ENCODE measurements at regions not wholly inside any gene's neighbourhood (a gene's known extent, or its start where the extent isn't known, plus 50 kb on each side); places are given as distances from the start of the nearest gene placed in this dataset.
"Not testable (repeated sequence)": the region's sequence is repeated elsewhere in the genome, so short reads cannot be mapped to it uniquely, and the experiment has no call there.

DNA sequence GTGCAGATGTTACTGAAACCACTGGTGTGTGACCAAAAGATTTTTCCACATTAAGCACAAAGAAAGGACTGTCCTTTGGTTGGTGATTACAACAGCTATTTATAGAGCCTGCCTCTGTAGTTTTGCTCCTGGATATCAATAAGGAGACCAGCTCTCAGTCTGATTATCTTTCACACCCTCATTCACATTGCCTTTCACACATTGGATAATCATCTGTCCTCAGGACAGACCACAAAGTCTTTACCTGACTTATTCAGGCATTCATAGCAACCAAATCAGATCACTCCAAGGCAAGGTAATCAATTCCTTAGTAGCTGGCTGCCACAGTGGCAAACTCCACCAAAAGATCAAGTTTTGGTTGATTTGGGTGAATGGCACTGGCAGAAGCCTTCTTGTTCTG is 59.6 kb upstream of the CPSF6 start:
- H3K9me3 ChIP-seq (ENCODE audit: control insufficient read depth, insufficient read depth, low read depth, low read length), result no peaks in the 10 kb centered on the region
- CTCF ChIA-PET, result no interaction called here
- no peaks in the 10 kb centered on the region for H3K4me1 ChIP-seq (ENCODE audit: control insufficient read depth, insufficient read depth, low read length)
- H3K27me3 ChIP-seq (ENCODE audit: control insufficient read depth, insufficient read depth, low read length), result no peaks in the 10 kb centered on the region; the same call in 1 of the 2 replicates
- DNase-seq (ENCODE audit: low read depth, low spot score) (no peak), ATAC-seq (no peak)
- no peak overlapping the region for H3K27ac ChIP-seq (ENCODE audit: low read length)
- POLR2A ChIA-PET, result interaction anchor here (0.7 kb wide), 1 partner anchor 8 kb away, joined by 3 read pairs; no protein-coding TSS in a partner anchor
- intact Hi-C loops (cut with micrococcal nuclease; ENCODE audit: unreplicated experiment) (no loop called here), in situ Hi-C loops (cut with HindIII; ENCODE audit: low pct_unique_long_range_greater_than_20kb, low sequenced_read_pairs) (no loop called here)
- TF ChIP-seq CTCF (IDR thresholded peaks at IDR 0.05), result no peak
- TF ChIP-seq SIN3A (IDR thresholded peaks at IDR 0.05; ENCODE audit: borderline replicate concordance, insufficient read depth, low read depth, low read length), result no peak
- TF ChIP-seq REST (IDR thresholded peaks at IDR 0.05; ENCODE audit: insufficient read depth in 1 of 2, low read depth in 2 of 2, low read length in 1 of 2), result no peak
- TF ChIP-seq TCF7L2 (IDR thresholded peaks at IDR 0.05; ENCODE audit: low read depth, low read length), result no peak
- no peak for TF ChIP-seq POLR2AphosphoS5 (IDR thresholded peaks at IDR 0.05; ENCODE audit: low read depth, low read length)
- BruUV-seq (replicated peaks), result no TSS peak
- H3K4me3 ChIP-seq (ENCODE audit: low read depth in 2 of 2, low read length in 2 of 2), result no peak overlapping the region
- H3K36me3 ChIP-seq (ENCODE audit: control insufficient read depth, insufficient read depth, low read length), result no peaks in the 10 kb centered on the region

GRCh38 chr12:69187572-69187971 is 51.8 kb upstream of the CPSF6 start:
- H3K36me3 ChIP-seq (ENCODE audit: control insufficient read depth, insufficient read depth, low read length); CTCF ChIA-PET: not testable (repeated sequence)

DNA sequence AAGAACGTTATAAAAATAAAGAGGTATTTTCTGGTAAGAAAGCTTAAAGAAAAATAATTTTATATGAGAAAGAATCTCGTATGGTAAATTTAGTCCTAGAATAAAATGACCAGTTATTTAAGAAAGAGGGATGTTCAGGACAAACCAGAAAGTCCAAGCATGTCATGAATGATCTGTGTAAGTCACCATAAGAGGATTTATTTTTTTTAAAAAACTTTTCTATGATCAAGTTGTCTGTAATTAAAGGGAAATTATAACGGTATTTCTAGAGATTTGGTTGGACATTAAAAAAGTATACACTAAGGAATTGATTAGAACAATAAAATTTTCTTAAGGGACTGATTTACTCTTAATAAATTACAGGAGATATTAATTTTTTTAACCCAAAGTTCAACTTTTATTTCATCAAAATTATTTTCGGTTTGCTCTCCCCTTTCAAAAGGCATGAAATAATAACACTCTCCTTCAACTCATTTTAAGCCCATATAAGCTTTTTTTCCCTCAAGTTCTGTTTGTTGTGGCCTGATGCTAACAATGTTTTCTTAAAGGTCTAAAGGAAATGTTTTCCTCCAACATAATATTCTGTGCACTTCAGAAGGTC is 49.9 kb upstream of the CPSF6 start:
- Histone ChIP-seq H3K36me3 (ENCODE audit: control insufficient read depth, insufficient read depth, low read length) (no peaks in the 10 kb centered on the region), H3K27me3 (ENCODE audit: control insufficient read depth, insufficient read depth, low read length) (no peaks in the 10 kb centered on the region), H3K4me1 (ENCODE audit: control insufficient read depth, insufficient read depth, low read length) (no peaks in the 10 kb centered on the region), H3K27ac (ENCODE audit: low read length) (no peak overlapping the region), H3K9me3 (ENCODE audit: control insufficient read depth, insufficient read depth, low read depth, low read length) (peaks cover 26% of the 10 kb centered on the region), H3K4me3 (ENCODE audit: low read depth in 2 of 2, low read length in 2 of 2) (no peak overlapping the region)
- in situ Hi-C loops (cut with HindIII; ENCODE audit: low pct_unique_long_range_greater_than_20kb, low sequenced_read_pairs), result no loop called here
- TF ChIP-seq POLR2AphosphoS5 (IDR thresholded peaks at IDR 0.05; ENCODE audit: low read depth, low read length) (no peak), SIN3A (IDR thresholded peaks at IDR 0.05; ENCODE audit: borderline replicate concordance, insufficient read depth, low read depth, low read length) (no peak), CTCF (IDR thresholded peaks at IDR 0.05) (no peak), REST (IDR thresholded peaks at IDR 0.05; ENCODE audit: insufficient read depth in 1 of 2, low read depth in 2 of 2, low read length in 1 of 2) (no peak), TCF7L2 (IDR thresholded peaks at IDR 0.05; ENCODE audit: low read depth, low read length) (no peak)
- intact Hi-C loops (cut with micrococcal nuclease; ENCODE audit: unreplicated experiment), result no loop called here
- no TSS peak for BruUV-seq (replicated peaks)
- ATAC-seq, result no peak
- POLR2A ChIA-PET, result no interaction called here
- DNase-seq (ENCODE audit: low read depth, low spot score), result no peak
- CTCF ChIA-PET, result no interaction called here

More at GRCh38 chr12:69187572-69187971, 51.8 kb upstream of the CPSF6 start:
- H3K27me3 ChIP-seq (ENCODE audit: control insufficient read depth, insufficient read depth, low read length); DNase-seq (ENCODE audit: low read depth, low spot score); H3K27ac ChIP-seq (ENCODE audit: low read length); in situ Hi-C loops (cut with HindIII; ENCODE audit: low pct_unique_long_range_greater_than_20kb, low sequenced_read_pairs); intact Hi-C loops (cut with micrococcal nuclease; ENCODE audit: unreplicated experiment); ATAC-seq; H3K4me3 ChIP-seq (ENCODE audit: low read depth in 2 of 2, low read length in 2 of 2); POLR2A ChIA-PET; BruUV-seq (replicated peaks); H3K4me1 ChIP-seq (ENCODE audit: control insufficient read depth, insufficient read depth, low read length): not testable (repeated sequence)
- peaks cover 26% of the 10 kb centered on the region for H3K9me3 ChIP-seq (ENCODE audit: control insufficient read depth, insufficient read depth, low read depth, low read length)

All from Panc1 (cell line).